HG03460 (cell line): ENCODE measurements at regions not wholly inside any gene's neighbourhood (a gene's known extent, or its start where the extent isn't known, plus 50 kb on each side); places are given as distances from the start of the nearest gene placed in this dataset.
"Not testable (repeated sequence)": the region's sequence is repeated elsewhere in the genome, so short reads cannot be mapped to it uniquely, and the experiment has no call there.

Experiments used
- ATAC-seq: cut with Tn5 transposase; IDR thresholded peaks from one replicate; pipeline ENCODE4 v1.9.1; 2021; ENCODE audit not compliant: unreplicated experiment

DNA sequence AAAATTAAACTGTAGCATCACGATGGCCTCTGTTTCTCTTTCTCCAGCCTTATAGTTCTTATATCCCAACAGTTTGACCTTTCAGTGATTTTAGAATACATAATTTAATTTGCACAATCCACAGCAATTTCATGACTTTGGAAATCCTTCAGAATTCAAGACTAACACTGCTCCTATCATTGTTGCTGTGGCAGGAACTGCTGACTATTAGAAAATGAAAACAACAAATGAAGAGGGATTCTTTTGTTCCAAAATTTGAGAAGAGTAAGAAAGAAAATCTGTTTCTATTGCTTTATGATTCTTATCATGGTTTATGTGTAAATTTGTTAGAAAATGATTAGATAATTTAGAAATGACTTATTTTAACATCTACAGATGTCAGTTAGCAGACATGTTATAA is 604.0 kb upstream of the ADGRB3 start:
- ATAC-seq: no peak

DNA sequence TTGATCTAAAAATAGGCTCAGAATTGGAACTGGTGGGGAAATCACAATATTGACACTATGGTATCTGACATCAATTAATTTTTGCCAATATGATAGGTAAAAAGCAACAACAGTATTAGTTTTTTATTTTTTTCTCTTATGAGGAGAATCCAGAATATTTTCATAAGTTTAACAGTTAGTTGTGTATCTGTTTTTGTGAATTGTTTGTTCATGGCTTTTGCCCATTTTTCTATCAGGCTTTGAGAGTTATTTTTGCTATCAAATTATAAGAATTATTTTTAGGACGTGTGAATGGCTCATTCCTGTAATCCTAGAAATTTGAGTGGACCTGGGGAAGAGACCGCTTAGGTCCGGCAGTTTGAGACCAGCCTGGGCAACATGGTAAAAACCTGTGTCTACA is 608.6 kb upstream of the ADGRB3 start:
- no peak for ATAC-seq

GRCh38 chr6:68025764-68026163 is 609.3 kb upstream of the ADGRB3 start:
- ATAC-seq: no peak

- no peak for ATAC-seq
Measured at GRCh38 chr6:68024570-68025269, 610.4 kb upstream of the ADGRB3 start.

DNA sequence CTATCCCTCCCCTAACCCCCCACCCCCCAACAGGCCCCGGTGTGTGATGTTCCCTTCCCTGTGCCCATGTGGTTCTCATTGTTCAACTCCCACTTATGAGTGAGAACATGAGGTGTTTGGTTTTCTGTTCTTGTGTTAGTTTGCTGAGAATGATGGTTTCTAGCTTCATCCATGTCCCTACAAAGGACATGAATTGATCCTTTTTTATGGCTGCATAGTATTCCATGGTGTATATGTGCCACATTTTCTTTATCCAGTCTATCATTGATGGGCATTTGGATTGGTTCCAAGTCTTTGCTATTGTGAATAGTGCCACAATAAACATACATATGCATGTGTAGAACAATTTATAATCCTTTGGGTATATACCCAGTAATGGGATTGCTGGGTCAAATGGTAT is 612.1 kb upstream of the ADGRB3 start:
- ATAC-seq: not testable (repeated sequence)

GRCh38 chr6:68013780-68014515 is 621.1 kb upstream of the ADGRB3 start:
- ATAC-seq: no peak

- no peak for ATAC-seq
Measured at GRCh38 chr6:68012822-68013221, 622.3 kb upstream of the ADGRB3 start.

DNA sequence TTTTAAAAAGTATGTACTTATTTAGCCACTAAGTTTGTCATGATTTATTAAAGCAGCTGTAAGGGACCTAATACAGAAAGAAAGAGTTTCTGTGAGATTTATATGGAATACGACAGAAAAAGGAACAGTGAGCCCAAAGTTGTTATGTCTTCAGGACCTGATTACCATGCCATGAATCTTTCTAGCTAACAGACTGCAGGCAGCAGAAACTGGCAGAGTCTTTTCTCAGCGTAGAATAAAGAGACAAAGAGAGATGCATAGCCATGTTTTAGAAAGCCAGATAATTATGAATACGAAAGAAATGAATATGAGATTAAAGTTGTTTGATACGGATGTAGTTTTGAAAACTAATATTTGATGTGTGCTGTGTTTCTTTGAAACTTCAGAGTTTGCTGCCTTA is 624.1 kb upstream of the ADGRB3 start:
- ATAC-seq: no peak

GRCh38 chr6:68008445-68008844 is 626.6 kb upstream of the ADGRB3 start:
- ATAC-seq: no peak

- ATAC-seq: no peak
Measured at GRCh38 chr6:68007717-68008116, 627.4 kb upstream of the ADGRB3 start.

GRCh38 chr6:67986694-67987232 is 648.3 kb upstream of the ADGRB3 start:
- ATAC-seq: no peak

GRCh38 chr6:67976486-67976885 is 658.6 kb upstream of the ADGRB3 start:
- no peak for ATAC-seq

- no peak for ATAC-seq
Measured at GRCh38 chr6:67974931-67975330, 660.2 kb upstream of the ADGRB3 start.

GRCh38 chr6:67971812-67972211 is 663.3 kb upstream of the ADGRB3 start:
- ATAC-seq: no peak

GRCh38 chr6:67966830-67967229 is 668.3 kb upstream of the ADGRB3 start:
- ATAC-seq: no peak

DNA sequence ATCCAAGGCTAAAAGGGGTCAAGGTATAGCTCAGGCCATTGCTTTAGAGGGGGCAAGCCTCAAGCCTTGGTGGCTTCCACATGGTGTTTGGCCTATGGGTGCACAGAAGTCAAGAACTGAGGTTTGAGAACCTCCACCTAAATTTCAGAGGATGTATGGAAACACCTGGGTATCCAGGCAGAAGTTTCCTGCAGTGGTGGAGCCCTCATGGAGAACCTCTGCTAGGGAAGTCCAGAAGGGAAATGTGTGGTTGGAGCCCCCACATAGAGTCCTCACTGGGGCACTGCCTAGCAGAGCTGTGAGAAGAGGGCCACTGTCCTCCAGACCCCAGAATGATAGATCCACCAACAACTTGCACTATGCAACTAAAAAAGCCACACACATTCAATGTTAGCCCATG is 678.7 kb upstream of the ADGRB3 start:
- ATAC-seq: no peak

GRCh38 chr6:67952948-67953347 is 682.1 kb upstream of the ADGRB3 start:
- ATAC-seq: no peak

DNA sequence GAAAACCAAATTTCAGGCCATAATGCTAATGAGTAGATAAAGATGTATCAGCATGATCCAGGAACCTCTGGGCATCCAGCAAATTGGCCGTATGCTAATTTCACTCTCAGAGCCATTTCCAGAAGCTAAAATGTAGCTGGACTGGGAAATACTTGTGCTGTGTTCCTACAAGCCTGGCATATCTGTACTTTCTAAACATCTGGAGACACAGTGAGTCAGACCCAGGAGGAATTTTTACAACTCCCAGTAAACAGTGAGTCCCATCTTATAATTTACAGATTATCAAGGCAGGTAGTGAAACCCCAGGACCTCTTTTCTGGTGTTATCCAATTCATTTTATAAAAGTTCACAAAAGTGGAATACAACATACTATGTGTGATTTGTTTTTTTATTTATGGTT is 683.0 kb upstream of the ADGRB3 start:
- no peak for ATAC-seq

DNA sequence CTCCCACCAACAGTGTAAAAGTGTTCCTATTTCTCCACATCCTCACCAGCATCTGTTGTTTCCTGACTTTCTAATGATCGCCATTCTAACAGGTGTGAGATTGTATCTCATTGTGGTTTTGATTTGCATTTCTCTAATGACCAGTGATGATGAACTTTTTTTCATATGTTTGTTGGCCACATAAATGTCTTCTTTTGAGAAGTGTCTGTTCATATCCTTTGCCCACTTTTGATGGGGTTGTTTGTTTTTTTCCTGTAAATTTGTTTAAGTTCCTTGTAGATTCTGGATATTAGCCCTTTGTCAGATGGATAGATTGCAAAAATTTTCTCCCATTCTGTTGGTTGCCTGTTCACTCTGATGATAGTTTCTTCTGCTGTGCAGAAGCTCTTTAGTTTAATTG is 687.3 kb upstream of the ADGRB3 start:
- ATAC-seq: not testable (repeated sequence)

GRCh38 chr6:67935976-67936477 is 699.1 kb upstream of the ADGRB3 start:
- ATAC-seq: no peak

GRCh38 chr6:67933278-67933677 is 701.8 kb upstream of the ADGRB3 start:
- ATAC-seq: no peak

DNA sequence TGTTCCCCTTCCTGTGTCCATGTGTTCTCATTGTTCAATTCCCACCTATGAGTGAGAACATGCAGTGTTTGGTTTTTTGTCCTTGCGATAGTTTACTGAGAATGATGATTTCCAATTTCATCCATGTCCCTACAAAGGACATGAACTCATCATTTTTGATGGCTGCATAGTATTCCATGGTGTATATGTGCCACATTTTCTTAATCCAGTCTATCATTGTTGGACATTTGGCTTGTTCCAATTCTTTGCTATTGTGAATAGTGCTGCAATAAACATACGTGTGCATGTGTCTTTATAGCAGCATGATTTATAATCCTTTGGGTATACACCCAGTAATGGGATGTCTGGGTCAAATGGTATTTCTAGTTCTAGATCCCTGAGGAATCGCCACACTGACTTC is 712.5 kb upstream of the ADGRB3 start:
- ATAC-seq: not testable (repeated sequence)
